ENCODE measurements at regions not wholly inside any gene's neighbourhood (a gene's known extent, or its start where the extent isn't known, plus 50 kb on each side); places are given as distances from the start of the nearest gene placed in this dataset.

- TF ChIP-seq CTCF (IDR thresholded peaks at IDR 0.05) = no peak
- no peak for TF ChIP-seq EP300 (IDR thresholded peaks at IDR 0.05)
- TF ChIP-seq POLR2A (IDR thresholded peaks at IDR 0.05) = no peak
- TF ChIP-seq POLR2AphosphoS5 (IDR thresholded peaks at IDR 0.05) = no peak
Measured at GRCh38 chr5:42960506-42960905, 79.6 kb downstream of the ANXA2R start.
